Heart left ventricle (tissue), 16 donors: ENCODE measurements at regions not wholly inside any gene's neighbourhood (a gene's known extent, or its start where the extent isn't known, plus 50 kb on each side); places are given as distances from the start of the nearest gene placed in this dataset.
"Not testable (repeated sequence)": the region's sequence is repeated elsewhere in the genome, so short reads cannot be mapped to it uniquely, and the experiment has no call there.

Experiments
- ATAC-seq, 4 donors: fragments of 200-7000 bp; cut with Tn5 transposase; one replicate each; pipeline ENCODE4 v1.9.1; 2020 to 2022; ENCODE audit warnings: moderate library complexity in 4 of 4, mild to moderate bottlenecking in 3 of 4, moderate number of reproducible peaks in 1 of 4
- DNase-seq, 5 donors: peaks; one replicate each; pipeline ENCODE4 v3.0.0-alpha.2; 2020
- H3K27ac ChIP-seq, 12 donors: fragments of 200-600 bp; sonication (generic) in 4 of 12; one replicate each; pipeline versions ENCODE4 v1.5.0 to v1.8.0; 2016 to 2022; ENCODE audit warnings: mild to moderate bottlenecking in 2 of 12
- H3K27me3 ChIP-seq, 9 donors: fragments of 200-600 bp; sonication (generic) in 2 of 9; one replicate each; pipeline versions ENCODE4 v1.5.1 to v1.8.0; 2016 to 2022; ENCODE audit warnings: mild to moderate bottlenecking in 3 of 9
- H3K36me3 ChIP-seq, 9 donors: fragments of 200-600 bp; sonication (generic) in 2 of 9; one replicate each; pipeline versions ENCODE4 v1.5.0 to v1.8.0; 2018 to 2022; ENCODE audit warnings: mild to moderate bottlenecking in 2 of 9
- H3K4me1 ChIP-seq, 12 donors: fragments of 200-600 bp; sonication (generic) in 4 of 12; one replicate each; pipeline versions ENCODE4 v1.5.0 to v1.8.0; 2016 to 2022; ENCODE audit warnings: mild to moderate bottlenecking in 3 of 12
- H3K4me3 ChIP-seq, 12 donors: fragments of 200-600 bp; sonication (generic) in 4 of 12; one replicate each; pipeline versions ENCODE4 v1.5.0 to v1.8.0; 2017 to 2022; ENCODE audit warnings: mild to moderate bottlenecking in 9 of 12, moderate library complexity in 4 of 12
- H3K9me3 ChIP-seq, 12 donors: fragments of 200-600 bp; sonication (generic) in 4 of 12; one replicate each; pipeline versions ENCODE4 v1.5.0 to v1.8.0; 2016 to 2022; ENCODE audit warnings: mild to moderate bottlenecking in 1 of 12
- CTCF ChIP-seq, 12 donors: fragments of 200-600 bp; sonication (generic) in 4 of 12; IDR thresholded peaks; one replicate each; pipeline versions ENCODE4 v1.5.0 to v1.8.0; 2018 to 2022; ENCODE audit warnings: antibody characterized with exemption in 12 of 12, mild to moderate bottlenecking in 5 of 12
- POLR2A ChIP-seq, 2 donors: fragments of 450-650 bp; IDR thresholded peaks; one replicate each; pipeline ENCODE4 v1.6.1; 2017; ENCODE audit warnings: antibody characterized with exemption in 2 of 2, mild to moderate bottlenecking in 2 of 2, moderate library complexity in 2 of 2
- WGBS, 4 donors: extraction: QIAGEN DNeasy Blood & Tissue Kit in 2 of 4; methylation state at CpG; one replicate each; pipeline versions ENCODE4 v1.1.5 to v1.1.7; 2013 to 2018; 5-methylcytosine and 5-hydroxymethylcytosine counted together
- intact Hi-C, 10 donors: fragments of 100-400 bp; cut with DNase I; formaldehyde crosslinking; loops; one replicate each; pipeline versions ENCODE4 v1.11.1 to v1.14.2; 2022
- donor health status: ischemic (EF 13 %, LVEDD 7.1; RV severe dilation, severe dysfunction).
- donor health status: healthy with polysubstance abuse.
- donor health status: DM: no; HTN: yes; CAD: no.
- donor health status: DM: no; HTN: no; CAD: no.
- donor health status: ischemic (EF 25% LVEDD 6.9; RV normal size, moderate dysfunction).
- donor health status: ischemic (EF 25% LVEDD 5.7; RV mildly dilated, moderate dysfunction).
- donor health status: healthy.
- donor health status: DM: yes; HTN: yes; CAD: no.
- donor health status: ischemic (EF 35%, LVEDD 5.7; RV mildly dilated, moderate dysfunction).
- donor health status: nonischemic (EF 11% LVEDD 7.7; RV severe dilation, severe dysfunction).
- donor health status: DM: yes; HTN: yes; CAD: no.
- donor health status: PGD.
- donor health status: ischemic (EF 29% LVEDD 5.4; RV normal size, mild dysfunction).
- donor health status: nonischemic (EF 23%, LVEDD 6.1; RV moderate dilation, normal function).

- Histone ChIP-seq H3K36me3 (peaks cover 0 to 29% (median 0%) of the 10 kb centered on the region in 9 donors), H3K9me3 (no peaks in the 10 kb centered on the region), H3K27me3 (no peaks in the 10 kb centered on the region), H3K27ac (peak overlapping the region in 4 of 12 donors; percentile 1 to 68 (median 32)), H3K4me3 (no peak overlapping the region), H3K4me1 (peaks cover 0 to 35% (median 15%) of the 10 kb centered on the region in 12 donors)
- no peak for ATAC-seq
- 78 to 94% (median 85%) methylated on average over 6 of the region's 6 CpGs for WGBS, 4 donors
- intact Hi-C loops: loop anchor here in 4 of 10 donors (5.0 to 10.0 kb wide), 2 partner anchors 140 to 143 kb away; no protein-coding TSS in a partner anchor
- no peak for DNase-seq
- TF ChIP-seq POLR2A (IDR thresholded peaks at IDR 0.05): no peak
- no peak for TF ChIP-seq CTCF (IDR thresholded peaks at IDR 0.05)
Measured at GRCh38 chr16:29114574-29114973, 129.7 kb downstream of the LAT start.

DNA sequence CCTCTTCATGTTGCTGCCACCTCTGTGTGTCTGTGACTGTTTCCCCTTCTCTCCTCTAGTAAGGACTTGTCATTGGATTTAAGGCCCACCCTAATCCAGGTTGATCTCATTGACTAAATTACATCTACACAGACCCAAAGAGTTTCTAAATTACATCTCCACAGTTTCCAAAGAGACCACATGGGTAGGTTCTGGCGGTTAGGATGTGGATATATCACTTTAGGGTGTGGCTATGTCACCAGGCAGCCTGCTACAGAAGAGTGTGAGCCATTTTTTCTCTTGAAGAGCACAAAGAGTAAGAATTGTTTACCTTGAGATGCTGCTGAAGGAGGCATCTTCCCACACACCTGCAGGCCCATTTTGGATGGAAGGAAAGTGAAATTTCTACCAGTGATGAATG is 128.6 kb downstream of the LAT start:
- ATAC-seq, H3K27ac ChIP-seq, H3K27me3 ChIP-seq, H3K9me3 ChIP-seq, H3K4me3 ChIP-seq, DNase-seq: not testable (repeated sequence)
- H3K4me1 ChIP-seq: peaks cover 0 to 33% (median 14%) of the 10 kb centered on the region in 12 donors
- intact Hi-C loops: loop anchor here in 4 of 10 donors (5.0 to 10.0 kb wide), 2 partner anchors 141 to 144 kb away; no protein-coding TSS in a partner anchor
- H3K36me3 ChIP-seq: peaks cover 0 to 29% (median 0%) of the 10 kb centered on the region in 9 donors
- WGBS, 4 donors: 92 to 100% (median 95%) methylated on average over 1 of the region's 1 CpG

DNA sequence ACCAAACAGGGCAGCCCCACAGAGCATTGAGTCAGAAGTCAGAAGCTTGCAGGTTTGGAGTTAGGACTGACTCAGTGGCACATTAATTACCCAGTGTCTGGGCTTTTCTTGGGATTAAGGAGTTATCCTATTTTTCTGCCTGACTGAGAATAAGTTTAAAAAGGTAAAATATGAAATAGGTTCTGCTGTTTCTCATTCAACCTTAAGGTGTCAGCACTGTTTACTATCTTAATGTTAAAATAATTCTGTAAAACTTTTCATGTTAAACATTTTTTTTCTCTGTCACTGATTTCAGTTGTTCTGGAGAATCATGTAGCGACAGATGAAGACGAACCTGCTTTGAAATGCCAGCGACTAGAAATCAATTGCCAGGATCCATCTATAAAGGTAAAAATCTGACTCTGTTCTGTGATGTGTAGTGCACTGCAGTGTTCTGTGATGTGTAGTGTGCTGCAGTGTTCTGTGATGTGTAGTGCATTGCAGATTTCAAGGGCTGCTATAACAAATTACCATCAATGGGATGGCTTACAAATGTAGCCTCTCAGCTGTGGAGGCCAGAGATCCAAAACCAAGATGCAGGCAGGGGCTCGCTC is 128.0 kb downstream of the LAT start:
- Histone ChIP-seq H3K27ac (no peak overlapping the region), H3K27me3 (no peaks in the 10 kb centered on the region), H3K4me1 (peaks cover 0 to 27% (median 12%) of the 10 kb centered on the region in 12 donors), H3K4me3 (no peak overlapping the region), H3K36me3 (peaks cover 0 to 29% (median 0%) of the 10 kb centered on the region in 9 donors), H3K9me3 (no peaks in the 10 kb centered on the region)
- WGBS, 4 donors: 96% methylated on average over 4 of the region's 4 CpGs
- intact Hi-C loops: loop anchor here in 4 of 10 donors (5.0 to 10.0 kb wide), 2 partner anchors 142 to 144 kb away; no protein-coding TSS in a partner anchor
- TF ChIP-seq POLR2A (IDR thresholded peaks at IDR 0.05) (no peak), CTCF (IDR thresholded peaks at IDR 0.05) (no peak)
- DNase-seq (no peak), ATAC-seq (no peak)

DNA sequence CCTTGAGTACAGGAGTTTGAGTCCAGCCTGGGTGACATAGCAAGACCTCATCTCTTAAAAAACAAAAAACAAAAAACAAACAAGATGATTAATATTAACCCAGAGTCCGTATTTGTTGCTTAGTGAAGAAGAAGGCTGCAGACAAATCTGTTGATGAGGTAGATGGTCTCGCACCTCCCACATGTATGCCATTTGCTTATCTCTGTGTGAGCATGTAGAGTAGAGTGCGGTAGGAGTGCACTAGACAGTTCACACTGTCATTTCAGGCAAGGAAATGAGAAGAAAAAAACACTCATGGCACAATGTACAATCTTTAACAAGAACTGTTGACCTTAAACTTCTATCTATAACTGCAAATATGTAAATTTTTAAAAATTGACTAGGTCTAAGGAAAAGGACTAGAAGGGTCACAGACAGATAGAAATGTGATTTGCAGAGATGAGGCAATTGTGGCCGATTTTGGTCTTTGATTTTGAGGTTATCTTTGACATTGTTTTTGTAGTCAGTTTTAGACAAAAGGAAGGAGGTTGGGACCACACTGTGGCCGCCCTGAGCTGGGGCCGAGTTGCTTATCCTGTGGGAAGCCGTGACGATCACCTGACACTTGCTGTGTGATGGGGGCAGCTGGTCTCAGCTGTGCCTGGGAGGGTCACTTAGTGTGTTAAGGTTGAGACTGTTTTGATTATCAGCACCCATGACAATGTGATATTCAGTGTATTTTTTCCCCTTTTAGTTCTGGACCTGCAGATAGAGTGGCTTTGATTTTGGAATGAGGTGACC is 127.2 kb downstream of the LAT start:
- WGBS, 4 donors: 66 to 84% (median 80%) methylated on average over 8 of the region's 8 CpGs
- not testable (repeated sequence) for ATAC-seq, H3K27me3 ChIP-seq, DNase-seq, H3K27ac ChIP-seq, H3K9me3 ChIP-seq, H3K4me3 ChIP-seq
- Histone ChIP-seq H3K4me1 (peaks cover 0 to 23% (median 12%) of the 10 kb centered on the region in 12 donors), H3K36me3 (peaks cover 0 to 29% (median 0%) of the 10 kb centered on the region in 9 donors)
- intact Hi-C loops: loop anchor here in 4 of 10 donors (5.0 to 10.0 kb wide), 2 partner anchors 143 to 145 kb away; no protein-coding TSS in a partner anchor

DNA sequence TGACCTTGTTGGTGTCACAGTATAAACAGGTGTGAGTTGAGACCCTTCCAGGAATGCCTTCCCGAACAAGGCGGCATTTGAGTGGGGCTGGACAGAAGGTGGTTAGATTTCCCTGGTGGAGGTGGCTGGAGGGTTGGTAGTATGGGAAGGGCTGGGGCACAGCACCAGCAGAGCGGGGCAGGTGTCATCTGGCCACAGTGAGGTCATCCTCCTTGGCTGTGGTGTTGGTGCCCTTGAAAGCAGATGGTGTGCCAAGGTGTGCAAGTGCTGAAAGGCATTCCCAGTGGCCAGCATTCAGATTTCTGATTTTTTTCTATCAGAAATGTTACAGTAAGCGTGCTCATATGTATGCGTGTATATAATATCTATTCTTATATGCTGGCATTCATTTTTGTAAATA is 126.6 kb downstream of the LAT start:
- intact Hi-C loops: loop anchor here in 4 of 10 donors (5.0 to 10.0 kb wide), 2 partner anchors 143 to 146 kb away; no protein-coding TSS in a partner anchor
- H3K27ac ChIP-seq: no peak overlapping the region
- ATAC-seq (peak in 2 of 4 donors; percentile 40 to 52), DNase-seq (no peak)
- H3K9me3 ChIP-seq: no peaks in the 10 kb centered on the region
- TF ChIP-seq CTCF (IDR thresholded peaks at IDR 0.05): no peak
- no peak for TF ChIP-seq POLR2A (IDR thresholded peaks at IDR 0.05)
- H3K36me3 ChIP-seq: peaks cover 0 to 23% (median 0%) of the 10 kb centered on the region in 9 donors
- H3K27me3 ChIP-seq: no peaks in the 10 kb centered on the region
- H3K4me1 ChIP-seq: peaks cover 0 to 21% (median 12%) of the 10 kb centered on the region in 12 donors
- WGBS, 4 donors: 77 to 92% (median 87%) methylated on average over 5 of the region's 5 CpGs
- no peak overlapping the region for H3K4me3 ChIP-seq

DNA sequence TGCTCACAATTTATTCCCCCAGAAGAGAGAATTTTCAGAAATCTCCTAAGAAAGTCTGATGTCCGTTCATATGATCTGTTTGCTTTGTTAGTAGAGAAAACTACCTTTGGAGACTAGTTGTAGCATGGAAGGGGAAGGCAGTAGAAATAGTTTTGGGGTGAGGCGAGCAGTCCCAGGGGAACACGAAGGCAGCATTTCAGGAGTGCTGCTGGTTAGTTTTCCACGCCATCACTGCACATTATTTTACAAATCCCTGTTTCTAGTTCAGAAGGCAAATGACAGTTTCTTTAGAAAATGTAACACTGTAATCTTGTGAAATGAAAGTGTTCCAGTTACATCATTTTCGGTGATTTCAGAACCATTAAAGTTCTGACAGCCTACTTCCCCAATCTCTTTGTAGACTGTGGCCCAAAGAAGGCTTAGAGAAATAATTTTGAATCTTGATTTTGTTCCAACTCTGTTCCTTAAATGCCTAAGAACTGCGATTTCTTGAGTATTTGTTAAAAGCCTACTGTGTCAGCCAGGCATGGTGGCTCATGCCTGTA is 123.8 kb downstream of the LAT start:
- intact Hi-C loops, DNase-seq, H3K4me1 ChIP-seq, H3K9me3 ChIP-seq, H3K4me3 ChIP-seq, H3K27me3 ChIP-seq: not testable (repeated sequence)
- Histone ChIP-seq H3K27ac (peak overlapping the region in 2 of 12 donors; percentile 29 to 34), H3K36me3 (peaks cover 0 to 26% (median 3%) of the 10 kb centered on the region in 9 donors)
- peak in 2 of 4 donors; percentile 13 to 29 for ATAC-seq
- WGBS, 4 donors: 52 to 86% (median 75%) methylated on average over 5 to 6 of the region's 6 CpGs
